ENCODE measurements at regions not wholly inside any gene's neighbourhood (a gene's known extent, or its start where the extent isn't known, plus 50 kb on each side); places are given as distances from the start of the nearest gene placed in this dataset.

DNA sequence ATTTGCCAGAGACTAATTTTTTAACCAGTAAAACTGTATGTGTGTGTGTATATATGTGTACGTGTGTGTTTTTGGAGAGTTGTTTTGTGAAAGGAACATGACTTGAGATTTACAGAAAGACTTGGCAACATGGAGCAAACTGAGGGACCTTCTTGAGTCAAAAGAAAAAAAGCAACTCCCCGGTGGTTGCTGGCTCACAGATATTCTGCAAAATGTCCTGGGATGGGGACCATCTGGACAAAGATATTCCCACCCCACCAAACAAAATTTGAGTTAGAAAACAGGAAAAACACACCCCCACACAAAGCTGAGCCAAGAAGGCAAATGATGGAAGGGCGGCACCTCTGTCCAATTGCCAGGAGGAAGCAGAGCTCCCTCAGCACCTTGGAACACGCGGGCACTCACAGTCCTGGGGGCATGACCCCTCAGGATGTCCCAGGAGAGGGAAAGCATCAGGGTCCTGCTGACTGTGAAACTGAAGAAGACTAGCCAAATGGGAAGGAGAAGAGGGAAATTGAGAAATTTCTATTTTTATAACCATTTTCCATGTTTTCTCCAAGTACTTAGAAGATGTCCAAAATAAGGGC, 290.2 kb upstream of the ACVR2A start:
- no peak for DNase-seq (ENCODE audit: low read depth, low spot score)

DNA sequence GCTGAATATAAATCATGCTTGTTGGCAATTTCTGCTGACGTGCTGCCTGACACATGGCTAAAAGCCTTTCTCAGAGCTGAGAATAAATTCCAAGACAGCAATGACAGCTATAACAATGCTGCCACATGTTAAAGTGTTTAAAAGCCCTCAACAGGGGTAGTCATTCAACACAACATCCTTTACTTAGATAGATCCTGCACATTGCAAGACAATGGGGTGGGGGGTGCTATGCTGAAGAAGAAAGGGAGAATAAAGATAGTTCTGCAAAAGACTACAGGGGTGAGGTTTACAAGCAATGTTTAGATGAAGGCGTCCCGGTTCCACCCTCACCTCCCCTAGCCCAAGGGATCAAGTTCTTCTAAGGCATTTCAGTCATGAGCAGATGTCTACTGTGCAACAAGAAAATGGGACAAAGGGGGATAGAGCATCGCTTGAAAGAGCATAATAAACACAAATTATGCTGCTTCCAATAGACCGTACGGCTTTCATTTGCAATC, 291.0 kb upstream of the ACVR2A start:
- no peak for DNase-seq (ENCODE audit: low read depth, low spot score)

DNA sequence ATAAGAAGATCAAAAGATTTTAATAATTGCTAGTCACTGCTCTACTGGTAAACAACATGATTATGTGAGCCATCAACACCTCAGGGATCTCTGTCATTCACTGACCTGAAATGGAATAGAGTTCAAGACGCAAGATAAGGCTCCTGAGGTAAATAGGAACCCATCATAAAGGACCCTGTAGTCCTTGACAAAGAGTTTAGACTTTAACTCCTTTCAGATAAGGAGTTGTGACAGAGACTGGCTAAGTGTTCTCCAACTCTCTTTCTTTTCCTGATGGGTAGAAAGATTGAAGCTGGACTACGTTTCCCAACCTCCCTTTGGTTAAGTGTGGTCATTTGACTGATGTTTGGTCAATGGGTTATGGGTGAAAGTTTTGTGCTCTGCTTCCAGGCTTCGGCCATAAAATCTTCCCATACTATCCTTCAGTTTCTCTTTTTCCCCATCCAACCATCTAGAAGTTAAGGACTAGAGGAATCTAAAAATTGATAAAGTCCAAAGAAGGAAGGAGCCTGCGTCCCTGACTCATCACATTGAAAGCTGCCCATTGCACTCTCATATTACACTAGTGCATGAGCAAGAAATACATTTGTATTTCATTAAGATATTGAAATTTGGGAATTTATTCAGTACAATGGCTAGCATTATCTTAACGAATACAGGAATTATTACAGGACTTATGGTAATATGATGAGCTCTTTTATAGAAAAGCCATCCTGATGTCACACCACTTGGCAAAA, 293.7 kb upstream of the ACVR2A start:
- DNase-seq (ENCODE audit: low read depth, low spot score) = no peak

DNA sequence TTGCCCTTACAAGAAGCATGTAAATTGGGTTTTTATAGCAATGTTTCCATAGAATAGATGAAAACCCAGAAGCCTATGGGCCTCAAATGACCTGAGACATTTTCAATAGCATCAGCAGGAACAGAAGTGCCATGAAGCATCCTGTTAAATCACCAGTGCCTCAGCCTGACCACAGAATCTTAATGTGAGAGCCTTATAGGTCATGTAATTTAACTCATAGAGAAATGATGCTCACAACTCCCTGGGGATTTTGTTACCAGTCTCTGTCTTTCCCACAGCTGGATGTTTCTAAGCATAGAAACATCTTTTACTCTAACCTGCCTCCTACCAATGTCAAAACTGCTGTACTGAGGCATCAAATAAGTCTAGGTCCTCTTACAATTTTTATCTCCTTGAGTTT, 295.8 kb upstream of the ACVR2A start:
- DNase-seq (ENCODE audit: low read depth, low spot score) = no peak

DNA sequence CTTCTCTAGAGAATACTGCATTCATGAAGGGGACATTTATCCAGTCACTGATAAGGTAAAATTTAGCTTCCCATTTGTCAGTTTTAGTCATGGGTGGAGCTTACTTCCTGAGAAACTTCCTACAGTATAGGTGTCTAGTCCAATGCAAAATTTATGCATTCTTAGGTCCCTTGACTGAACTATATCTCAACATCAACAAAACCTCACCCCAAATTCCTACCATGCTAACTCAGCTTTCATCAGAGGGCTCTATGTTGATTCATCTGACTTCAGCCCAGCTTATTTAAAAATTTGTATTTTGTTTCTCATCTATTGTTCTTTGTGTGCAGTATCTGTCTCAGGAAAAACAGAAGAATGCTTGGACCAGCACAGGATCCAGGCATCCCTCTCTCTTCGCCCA, 296.4 kb upstream of the ACVR2A start:
- no peak for DNase-seq (ENCODE audit: low read depth, low spot score)

DNA sequence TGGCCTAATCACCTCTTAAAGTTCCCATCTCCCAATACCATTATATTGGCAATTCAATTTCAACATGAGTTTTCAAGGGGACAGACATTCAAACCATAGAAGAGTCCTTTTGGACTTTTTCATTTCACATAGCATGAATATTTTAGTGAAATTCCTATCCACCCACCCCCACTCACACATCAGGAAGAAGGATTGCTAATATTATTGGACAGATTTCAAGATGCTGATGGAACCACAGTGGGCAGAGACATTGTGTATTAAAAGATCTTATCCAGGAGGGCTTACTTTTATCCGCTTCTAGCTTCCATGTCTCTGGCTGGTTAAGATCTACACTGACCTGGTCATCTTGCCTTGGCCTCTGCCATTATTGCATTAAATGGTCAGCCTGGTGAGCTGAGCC, 297.4 kb upstream of the ACVR2A start:
- DNase-seq (ENCODE audit: low read depth, low spot score) = no peak

DNA sequence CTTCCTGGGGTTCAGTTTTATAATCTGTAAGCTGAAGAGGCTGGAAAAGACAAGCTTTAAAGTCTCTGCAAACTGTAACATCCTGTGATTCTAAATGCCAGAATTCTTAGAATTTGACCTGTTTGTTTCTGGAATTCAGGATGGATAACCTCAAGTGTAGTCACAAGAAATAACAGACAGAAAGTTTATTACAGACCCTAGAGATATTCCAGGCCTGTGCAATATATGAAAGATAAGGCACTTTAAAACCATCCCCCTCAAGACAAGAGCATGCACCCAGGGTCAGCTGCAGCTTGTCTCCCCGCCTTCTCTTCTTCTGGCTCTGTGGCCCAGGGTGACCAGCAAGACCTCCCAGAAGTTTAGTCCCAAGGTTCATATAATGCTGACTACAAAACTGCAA, 298.7 kb upstream of the ACVR2A start:
- no peak for DNase-seq (ENCODE audit: low read depth, low spot score)

DNA sequence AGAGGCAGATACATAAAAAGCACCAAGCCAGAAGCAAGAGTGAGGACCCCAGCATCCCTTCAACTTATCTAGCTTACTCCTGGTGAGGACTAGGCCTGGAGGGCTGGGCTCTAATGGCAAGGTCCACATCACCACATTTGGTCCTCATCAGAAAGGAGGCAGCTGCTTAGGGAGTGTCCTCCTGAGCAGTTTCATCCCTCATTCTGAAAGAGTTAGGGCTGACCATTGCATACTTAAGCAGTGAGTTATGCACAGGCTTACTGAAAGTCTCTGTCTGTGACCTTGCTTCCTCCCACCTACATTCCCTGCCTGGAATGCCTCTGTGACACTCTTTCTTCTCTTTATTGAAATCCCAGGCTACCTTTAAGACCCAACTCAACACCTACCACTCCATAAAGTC, 301.8 kb upstream of the ACVR2A start:
- no peak for DNase-seq (ENCODE audit: low read depth, low spot score)

DNA sequence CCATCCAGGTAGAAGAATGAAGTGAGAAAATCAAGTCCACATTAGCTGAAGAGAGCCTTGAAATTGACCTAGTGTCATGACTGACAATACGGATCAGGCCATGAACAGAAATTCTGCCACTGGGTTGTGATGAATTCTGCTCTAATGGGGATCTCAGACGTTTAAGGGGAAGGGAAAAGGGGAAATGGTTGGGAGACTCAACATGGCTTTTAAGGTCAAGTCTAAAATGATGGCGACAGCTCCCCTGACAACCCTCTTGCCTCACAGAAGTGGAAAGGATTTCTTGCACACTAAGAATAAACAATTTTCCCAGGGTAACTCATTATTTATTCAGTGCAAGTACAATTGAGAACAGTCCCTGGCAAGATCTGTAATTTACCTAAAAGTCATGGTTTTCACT, 302.5 kb upstream of the ACVR2A start:
- DNase-seq (ENCODE audit: low read depth, low spot score) = no peak

DNA sequence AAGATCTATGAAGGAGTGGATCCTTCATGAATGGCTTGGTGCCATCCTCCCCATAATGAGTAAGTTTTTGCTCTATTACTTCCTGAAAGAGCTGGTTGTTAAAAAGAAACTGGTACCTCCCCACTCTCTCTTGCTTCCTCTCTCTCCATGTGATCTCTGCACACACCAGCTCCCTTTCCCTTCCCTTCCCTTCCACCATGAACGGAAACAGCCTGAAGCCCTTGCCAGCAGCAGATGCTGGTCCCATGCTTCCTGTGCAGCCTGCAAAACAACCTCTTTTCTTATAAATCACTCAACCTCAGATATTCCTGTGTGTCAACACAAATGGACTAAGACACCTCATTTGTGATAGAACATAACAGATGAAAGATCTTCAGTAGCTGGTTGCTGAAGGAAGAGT, 303.5 kb upstream of the ACVR2A start:
- no peak for DNase-seq (ENCODE audit: low read depth, low spot score)

DNA sequence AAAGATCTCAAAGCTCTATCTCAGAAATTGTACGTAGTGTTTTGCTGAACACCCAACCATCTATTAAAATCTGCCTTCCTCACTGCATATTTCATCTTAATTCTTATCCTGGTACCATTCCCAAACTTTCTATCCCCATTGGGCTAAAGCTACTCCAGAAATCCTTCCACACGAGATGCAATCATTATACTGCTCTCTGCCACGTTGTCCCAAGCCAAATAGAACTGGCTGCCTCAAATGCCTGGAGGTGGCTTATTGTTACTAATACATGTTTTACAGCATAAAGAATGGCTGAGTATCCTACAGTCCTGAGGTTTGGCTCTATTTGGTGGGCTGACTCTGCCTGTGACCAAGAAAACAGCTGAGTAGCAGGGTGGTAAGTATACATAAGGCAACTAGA, 306.0 kb upstream of the ACVR2A start:
- DNase-seq (ENCODE audit: low read depth, low spot score) = no peak

DNA sequence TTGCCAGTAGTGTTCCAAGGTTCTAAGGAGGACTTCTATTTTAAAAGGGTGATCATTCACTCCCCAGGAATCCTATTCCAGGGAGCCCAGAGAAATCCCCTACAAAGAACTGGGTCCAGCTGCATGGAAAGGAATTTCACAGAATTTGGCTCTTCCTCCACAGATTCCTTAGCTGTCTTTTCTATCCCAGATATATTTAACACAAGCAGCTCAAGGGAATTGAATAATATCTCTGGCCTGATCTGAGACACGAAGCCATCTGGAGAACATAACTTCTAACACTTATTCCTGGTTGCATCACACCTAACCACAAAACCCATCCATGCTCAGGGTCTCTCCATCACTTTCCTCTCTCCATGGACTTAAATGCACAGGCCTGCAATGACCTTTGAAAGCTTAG, 306.7 kb upstream of the ACVR2A start:
- no peak for DNase-seq (ENCODE audit: low read depth, low spot score)

DNA sequence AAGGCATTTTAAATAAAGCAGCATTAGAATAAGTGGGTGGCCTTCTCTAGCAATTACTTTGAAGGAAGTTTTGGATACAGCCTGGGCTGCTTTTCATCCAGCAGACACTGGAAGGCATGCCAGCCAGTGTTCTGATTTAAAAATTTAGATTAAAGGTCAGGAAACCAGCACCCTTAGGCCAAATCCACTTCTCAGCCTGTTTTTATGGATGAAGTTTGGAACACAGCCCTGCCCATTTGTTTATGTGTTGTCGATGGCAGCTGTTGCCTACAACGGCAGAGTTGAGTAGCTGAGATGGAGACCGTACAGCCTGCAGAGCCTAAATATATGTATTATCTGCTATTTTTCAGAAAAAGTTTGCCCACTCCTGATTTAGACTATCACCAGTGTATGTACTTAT, 313.6 kb upstream of the ACVR2A start:
- no peak for DNase-seq (ENCODE audit: low read depth, low spot score)

DNA sequence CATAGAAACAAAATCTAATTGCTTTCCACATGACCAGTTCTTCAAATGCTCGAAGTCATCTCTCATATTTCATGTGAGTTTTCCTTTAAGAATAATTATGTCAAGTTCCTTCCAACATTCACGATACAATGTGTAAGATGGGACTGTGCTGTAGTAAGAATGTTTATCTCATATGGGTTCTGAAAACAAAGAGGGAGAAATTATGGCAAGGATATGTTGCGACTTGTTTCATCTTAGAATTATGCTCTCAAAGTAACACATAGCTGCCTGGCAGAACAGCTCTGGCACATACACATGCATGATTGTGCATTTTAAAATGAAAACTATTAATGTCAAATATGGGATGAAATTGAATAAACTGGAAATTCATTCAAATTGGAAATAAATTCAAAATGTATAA, 314.8 kb upstream of the ACVR2A start:
- DNase-seq (ENCODE audit: low read depth, low spot score) = no peak

DNA sequence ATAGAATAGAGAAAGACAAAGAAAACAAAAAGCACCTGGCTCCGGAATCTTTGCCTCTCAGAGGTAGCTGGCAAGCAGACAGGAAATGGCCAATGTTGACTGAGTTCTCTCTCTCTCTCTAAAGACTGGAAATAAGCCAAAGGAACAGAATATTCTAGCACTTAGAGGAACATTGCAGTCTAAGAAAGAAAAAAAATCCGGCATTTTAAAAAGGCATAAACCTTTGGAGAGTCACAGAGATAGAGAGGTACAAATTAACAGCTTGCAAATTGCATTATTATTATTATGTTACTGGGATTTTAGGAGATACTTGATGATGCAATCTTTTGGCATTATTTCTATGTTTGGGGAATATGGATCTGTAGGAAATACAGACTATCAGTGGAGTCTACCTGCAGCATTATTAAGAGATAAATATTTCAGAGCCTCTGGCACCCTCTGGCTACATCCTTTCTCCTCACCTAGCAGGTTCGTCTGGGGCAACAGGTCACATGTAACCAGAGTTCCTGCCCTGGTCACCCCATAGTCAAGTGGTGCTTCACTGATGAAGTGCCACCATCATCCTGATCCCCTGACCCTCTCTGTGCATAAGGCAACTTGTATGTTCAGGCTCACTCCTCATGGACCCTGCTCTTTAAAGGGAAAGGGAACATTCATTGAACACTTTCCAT, 318.9 kb upstream of the ACVR2A start:
- DNase-seq (ENCODE audit: low read depth, low spot score) = no peak

DNA sequence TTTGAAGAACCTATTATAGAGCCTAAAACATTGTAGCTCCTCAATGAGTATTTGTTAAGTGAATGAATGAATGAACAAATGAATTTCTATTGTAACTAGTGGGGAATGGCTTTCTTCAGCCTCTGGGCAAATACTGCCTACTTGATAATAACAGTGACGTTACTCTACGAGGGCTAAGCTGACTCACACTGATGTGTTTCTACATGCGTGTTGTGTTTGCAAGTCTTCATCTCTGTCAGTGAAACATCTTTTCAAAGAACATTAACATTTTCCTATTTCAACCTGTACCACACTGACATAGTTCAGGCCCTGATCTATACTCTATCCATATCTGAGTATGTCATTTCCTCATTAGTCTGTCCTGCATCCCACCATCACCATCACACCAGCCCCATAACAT, 319.9 kb upstream of the ACVR2A start:
- DNase-seq (ENCODE audit: low read depth, low spot score) = no peak

DNA sequence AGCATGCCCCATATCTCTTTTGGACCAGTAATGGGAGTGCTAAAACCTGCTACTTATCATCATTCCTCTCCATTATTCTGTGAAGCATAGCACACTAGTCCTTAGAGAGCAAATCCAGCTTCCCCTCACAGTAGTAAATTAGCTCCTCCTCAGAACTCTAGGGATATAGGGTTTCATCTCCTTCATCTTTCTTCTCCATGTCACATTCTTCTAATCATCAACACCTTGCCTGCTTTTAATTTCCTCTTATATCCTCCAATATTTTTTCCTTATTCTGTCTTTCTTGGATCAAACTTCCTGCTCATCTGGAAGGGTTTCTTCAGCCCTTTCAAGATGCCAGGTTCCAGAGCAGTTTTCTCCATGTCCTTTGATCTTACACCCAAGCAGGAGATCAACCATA, 321.4 kb upstream of the ACVR2A start:
- no peak for DNase-seq (ENCODE audit: low read depth, low spot score)

DNA sequence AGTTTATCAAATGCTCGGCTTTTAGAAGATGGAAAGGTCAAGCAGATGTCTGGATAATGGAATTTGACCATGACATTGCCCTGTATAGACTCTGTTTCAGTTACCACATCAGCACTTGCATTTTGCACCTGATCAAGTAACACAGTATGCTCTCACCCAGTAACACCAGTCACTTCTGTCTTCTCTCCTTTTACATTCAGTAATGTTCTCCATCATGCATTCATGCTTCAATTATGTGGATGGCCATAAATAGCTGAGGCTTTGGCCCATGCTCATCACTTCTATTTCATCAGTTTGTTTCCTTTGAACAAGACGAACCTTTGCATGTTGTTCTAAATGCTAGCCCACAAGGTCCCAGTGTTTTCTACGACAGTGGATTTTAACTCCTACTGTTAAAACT, 322.9 kb upstream of the ACVR2A start:
- no peak for DNase-seq (ENCODE audit: low read depth, low spot score)

DNA sequence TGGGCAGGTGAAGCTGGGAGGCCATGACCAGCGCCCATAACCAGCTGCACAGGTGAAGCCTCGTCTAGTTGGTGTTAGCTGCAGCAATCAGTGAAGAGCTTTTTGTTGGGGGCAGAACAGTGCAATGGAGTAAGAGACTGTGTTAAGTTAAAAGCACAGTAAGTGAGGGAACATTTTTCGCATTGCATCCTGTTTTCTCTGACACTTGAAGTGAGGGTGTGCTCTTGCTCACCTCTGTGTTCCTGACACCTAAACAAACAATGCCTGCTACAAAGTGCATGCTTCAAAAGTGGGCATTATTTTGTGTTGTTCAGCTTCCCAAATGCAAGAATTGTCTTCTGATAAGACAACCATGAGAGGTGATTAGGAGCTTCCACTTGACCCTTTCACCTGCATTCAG, 324.0 kb upstream of the ACVR2A start:
- DNase-seq (ENCODE audit: low read depth, low spot score) = no peak

DNA sequence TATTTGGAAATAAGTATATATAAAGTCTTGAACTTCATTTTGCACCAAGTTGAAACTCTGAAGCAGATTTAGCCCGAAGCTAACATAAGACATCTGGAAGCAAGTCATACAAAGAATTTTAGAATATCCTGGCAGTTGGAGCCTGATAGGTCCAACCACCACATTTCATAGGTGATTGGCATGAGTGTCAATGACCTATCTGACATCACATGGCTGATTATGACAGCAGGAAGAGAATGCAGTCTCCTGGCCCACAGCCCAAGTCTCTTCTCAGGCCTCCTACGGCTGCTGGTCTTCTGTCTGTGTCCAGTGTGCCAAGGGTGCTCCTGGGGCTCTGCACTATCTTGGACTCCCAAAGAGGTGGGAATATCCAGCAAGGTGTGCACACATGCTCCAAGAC, 325.7 kb upstream of the ACVR2A start:
- no peak for DNase-seq (ENCODE audit: low read depth, low spot score)

DNA sequence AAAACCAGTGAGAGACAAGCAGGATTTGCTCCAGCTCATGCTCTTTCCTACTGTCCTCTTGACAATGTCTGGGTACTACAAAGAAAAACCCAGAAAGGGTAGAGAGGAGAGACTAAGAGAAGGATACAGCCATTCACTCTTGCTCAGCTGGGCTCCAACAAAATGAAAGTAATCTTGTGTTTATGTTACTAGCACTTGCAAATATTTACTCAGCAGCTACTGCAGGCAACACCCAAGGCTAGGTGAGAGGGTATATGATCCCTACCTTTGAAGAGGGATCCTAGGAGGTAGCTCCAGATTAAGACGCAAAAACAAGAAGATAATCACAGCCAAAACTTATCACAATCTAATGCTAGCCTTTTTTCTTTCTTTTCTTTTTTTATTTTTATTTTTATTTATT, 329.6 kb upstream of the ACVR2A start:
- DNase-seq (ENCODE audit: low read depth, low spot score) = no peak

DNA sequence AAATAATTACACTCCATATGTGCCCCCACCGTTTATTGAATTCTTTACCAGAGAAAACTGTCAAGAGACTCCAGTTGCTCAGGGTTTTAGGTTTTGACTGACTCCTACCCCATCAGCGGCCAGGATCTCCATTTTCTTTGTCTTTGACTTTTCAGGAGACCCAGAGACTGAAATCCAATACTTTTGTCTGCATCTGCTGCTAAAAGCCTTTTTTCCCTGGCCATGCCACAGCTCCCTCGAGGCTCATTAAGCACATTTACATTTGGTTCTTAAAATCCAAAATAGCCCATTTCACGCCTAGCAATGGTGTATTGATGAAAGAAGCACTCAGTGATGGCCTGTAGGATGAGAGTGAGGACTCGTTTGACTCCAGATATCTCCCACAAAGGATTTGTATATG, 332.6 kb upstream of the ACVR2A start:
- DNase-seq (ENCODE audit: low read depth, low spot score) = no peak

DNA sequence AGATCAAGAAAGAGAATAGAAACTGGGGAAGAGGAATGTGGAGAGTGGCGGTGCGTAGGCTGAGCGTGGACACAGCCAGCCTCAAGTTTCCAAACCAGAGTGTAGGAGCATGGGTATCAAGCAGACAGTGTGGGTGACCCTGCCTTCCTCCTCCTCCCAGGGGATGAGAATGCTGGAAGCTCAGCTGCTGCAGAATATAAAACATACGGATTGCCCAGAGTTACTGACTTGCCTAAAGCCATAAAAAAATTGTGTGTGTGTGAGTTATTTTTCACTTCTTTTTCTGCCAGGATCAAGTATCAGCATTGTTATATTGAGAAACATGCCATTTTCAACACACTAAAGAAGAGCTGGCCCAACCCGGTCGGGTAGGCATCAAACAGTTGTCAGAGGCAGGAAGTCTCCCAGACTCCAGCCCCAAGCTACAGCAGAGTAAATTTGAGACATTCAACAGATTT, 333.3 kb upstream of the ACVR2A start:
- DNase-seq (ENCODE audit: low read depth, low spot score) = no peak
